ENCODE measurements at regions not wholly inside any gene's neighbourhood (a gene's known extent, or its start where the extent isn't known, plus 50 kb on each side); places are given as distances from the start of the nearest gene placed in this dataset.
A peak's percentile ranks its signal among the peaks of the same experiment; 100 is the strongest.

- Histone ChIP-seq H3K9me3 (ENCODE audit: low read depth) (no peaks in the 10 kb centered on the region), H3K36me3 (no peaks in the 10 kb centered on the region), H3K27me3 (no peaks in the 10 kb centered on the region), H3K4me1 (ENCODE audit: low read depth) (peaks cover 4% of the 10 kb centered on the region), H3K4me3 (no peak overlapping the region), H3K27ac (no peak overlapping the region)
- peak in 1 of 2 donors; percentile 23 for DNase-seq (ENCODE audit: low read depth in 1 of 2, low spot score in 1 of 2)
- TF ChIP-seq CTCF (IDR thresholded peaks at IDR 0.05; ENCODE audit: low read depth, low read length) = no peak
Observed at GRCh38 chr12:87119713-87120112, 863.5 kb upstream of the MGAT4C start.

DNA sequence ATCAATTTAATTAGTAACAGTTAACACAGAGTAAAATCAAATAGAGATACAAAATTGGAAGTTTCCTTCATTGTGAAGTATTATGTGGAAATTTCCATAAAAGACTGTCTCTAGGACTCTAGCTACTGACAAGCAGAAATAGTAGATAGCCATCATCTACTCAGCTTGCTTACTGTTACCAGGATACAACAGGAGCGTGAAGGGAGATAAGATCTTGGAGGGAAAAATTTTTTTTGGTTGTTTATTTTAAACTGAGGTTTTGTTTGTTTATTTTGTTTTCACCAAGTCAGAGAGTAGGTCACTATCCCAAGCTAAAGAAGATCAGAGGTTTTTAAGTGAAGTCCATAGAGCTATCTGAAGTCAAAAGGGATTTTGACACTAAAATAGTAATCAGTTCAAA lies 861.3 kb upstream of the MGAT4C start:
- TF ChIP-seq CTCF (IDR thresholded peaks at IDR 0.05; ENCODE audit: low read depth, low read length) = no peak
- DNase-seq (ENCODE audit: low read depth in 1 of 2, low spot score in 1 of 2) = no peak
- H3K27me3 ChIP-seq = no peaks in the 10 kb centered on the region
- H3K27ac ChIP-seq = no peak overlapping the region
- no peaks in the 10 kb centered on the region for H3K9me3 ChIP-seq (ENCODE audit: low read depth)
- peaks cover 4% of the 10 kb centered on the region for H3K4me1 ChIP-seq (ENCODE audit: low read depth)
- no peak overlapping the region for H3K4me3 ChIP-seq
- H3K36me3 ChIP-seq = no peaks in the 10 kb centered on the region

- Histone ChIP-seq H3K4me3 (no peak overlapping the region), H3K27ac (no peak overlapping the region), H3K27me3 (no peaks in the 10 kb centered on the region), H3K4me1 (ENCODE audit: low read depth) (peaks cover 4% of the 10 kb centered on the region), H3K36me3 (no peaks in the 10 kb centered on the region), H3K9me3 (ENCODE audit: low read depth) (no peaks in the 10 kb centered on the region)
- DNase-seq (ENCODE audit: low read depth in 1 of 2, low spot score in 1 of 2) = peak in 1 of 2 donors; percentile 25
- TF ChIP-seq CTCF (IDR thresholded peaks at IDR 0.05; ENCODE audit: low read depth, low read length) = no peak
Observed at GRCh38 chr12:87116780-87117179, 860.6 kb upstream of the MGAT4C start.

GRCh38 chr12:87112571-87113345 lies 856.6 kb upstream of the MGAT4C start:
- Histone ChIP-seq H3K27ac (no peak overlapping the region), H3K36me3 (no peaks in the 10 kb centered on the region), H3K4me1 (ENCODE audit: low read depth) (peaks cover 4% of the 10 kb centered on the region), H3K4me3 (no peak overlapping the region), H3K27me3 (no peaks in the 10 kb centered on the region), H3K9me3 (ENCODE audit: low read depth) (no peaks in the 10 kb centered on the region)
- DNase-seq (ENCODE audit: low read depth in 1 of 2, low spot score in 1 of 2) = no peak
- TF ChIP-seq CTCF (IDR thresholded peaks at IDR 0.05; ENCODE audit: low read depth, low read length) = no peak

GRCh38 chr12:87107766-87108165 lies 851.6 kb upstream of the MGAT4C start:
- no peak for DNase-seq (ENCODE audit: low read depth in 1 of 2, low spot score in 1 of 2)
- Histone ChIP-seq H3K27ac (no peak overlapping the region), H3K4me1 (ENCODE audit: low read depth) (no peaks in the 10 kb centered on the region), H3K36me3 (no peaks in the 10 kb centered on the region), H3K9me3 (ENCODE audit: low read depth) (no peaks in the 10 kb centered on the region), H3K27me3 (no peaks in the 10 kb centered on the region), H3K4me3 (no peak overlapping the region)
- TF ChIP-seq CTCF (IDR thresholded peaks at IDR 0.05; ENCODE audit: low read depth, low read length) = no peak
